ENCODE measurements at regions not wholly inside any gene's neighbourhood (a gene's known extent, or its start where the extent isn't known, plus 50 kb on each side); places are given as distances from the start of the nearest gene placed in this dataset.

DNA sequence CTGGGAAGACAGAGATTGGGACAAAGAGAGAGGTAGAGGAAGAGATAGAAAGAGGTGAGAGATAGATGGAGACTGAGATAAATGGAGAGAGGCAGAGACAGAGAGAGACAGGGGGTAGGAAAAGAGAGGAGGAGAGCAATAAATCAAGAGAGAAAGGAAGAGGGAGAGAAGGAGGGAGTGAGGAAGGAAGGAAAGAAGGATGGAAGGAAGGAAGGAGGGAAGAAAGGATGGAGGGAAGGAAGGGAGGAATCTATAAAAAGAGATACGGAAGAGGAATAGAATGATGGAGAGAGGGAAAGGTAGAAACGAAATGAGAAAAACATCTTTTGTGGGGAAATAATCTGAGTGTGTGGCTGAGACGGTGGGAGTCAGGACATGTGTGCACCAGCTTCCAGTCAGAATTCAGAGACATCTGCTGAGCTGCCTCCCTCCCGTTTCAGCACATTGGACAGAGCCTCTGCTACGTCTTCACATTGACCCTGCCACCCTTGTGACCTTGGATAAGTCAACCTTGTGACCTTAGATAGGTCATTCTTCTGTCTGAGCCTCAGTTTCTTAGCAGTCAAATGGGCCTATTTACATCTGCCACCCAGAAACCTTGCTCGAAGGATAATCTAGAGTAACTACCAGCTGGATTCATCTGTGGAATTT lies 417.8 kb downstream of the MIAT start:
- no peak overlapping the region for H2AFZ ChIP-seq (ENCODE audit: low read length)
- H4K20me1 ChIP-seq (replicated peaks in 1 of 2; ENCODE audit: control insufficient read depth in 1 of 2, insufficient read depth in 2 of 2, low read length in 2 of 2) = no peaks in the 10 kb centered on the region
- FAIRE-seq = no peak
- H2BK15ac ChIP-seq (ENCODE audit: low read length) = no peak overlapping the region
- 70 to 100% methylated on average over 2 to 6 of the region's 6 CpGs for WGBS, 2 experiments (ENCODE audit: extremely low coverage in 1 of 2, insufficient coverage in 1 of 2, insufficient read length in 1 of 2, insufficient replicate concordance in 2 of 2, low coverage in 1 of 2, low lambda C conversion rate in 2 of 2, missing lambda C conversion rate in 1 of 2)
- H3K23ac ChIP-seq (ENCODE audit: insufficient read length) = no peak overlapping the region
- peak in 1 of 2 experiments; percentile 57 for DNase-seq (ENCODE audit: low read depth in 1 of 2, low spot score in 2 of 2)
- no peak overlapping the region for H3K56ac ChIP-seq (replicated peaks; ENCODE audit: insufficient read length, low read depth, low read length)
- no peak overlapping the region for H2AK5ac ChIP-seq (ENCODE audit: low read depth, low read length)
- no peak overlapping the region for H3K14ac ChIP-seq (ENCODE audit: insufficient read length)
- H4K5ac ChIP-seq (ENCODE audit: insufficient read length, low read depth, low read length) = no peak overlapping the region
- no peaks in the 10 kb centered on the region for H3K4me1 ChIP-seq (replicated peaks in 1 of 4; ENCODE audit: control insufficient read depth in 3 of 4, insufficient read depth in 4 of 4, low read length in 3 of 4)
- H3K27me3 ChIP-seq (replicated peaks in 1 of 4; ENCODE audit: control insufficient read depth in 3 of 4, extremely low read depth in 1 of 4, insufficient read depth in 3 of 4, low read length in 3 of 4) = no peaks in the 10 kb centered on the region; a peak in 1 of 7 replicates
- H3K79me2 ChIP-seq (ENCODE audit: control insufficient read depth in 1 of 2, insufficient read depth in 2 of 2, low read length in 2 of 2) = no peaks in the 10 kb centered on the region
- no peak overlapping the region for H3K4ac ChIP-seq (replicated peaks; ENCODE audit: insufficient read length, low read depth, low read length)
- H3K9ac ChIP-seq (replicated peaks in 1 of 4; ENCODE audit: extremely low read depth in 1 of 4, low read depth in 3 of 4, low read length in 3 of 4) = no peak overlapping the region
- H3K18ac ChIP-seq (ENCODE audit: extremely low read depth, low read length) = no peak overlapping the region
- H2BK12ac ChIP-seq (ENCODE audit: low read depth, low read length) = no peak overlapping the region
- H3K79me1 ChIP-seq (ENCODE audit: low read depth, low read length) = no peaks in the 10 kb centered on the region
- H3K9me3 ChIP-seq (ENCODE audit: insufficient read depth in 2 of 2, low read depth in 1 of 2, low read length in 1 of 2) = no peaks in the 10 kb centered on the region
- no peak overlapping the region for H2BK5ac ChIP-seq (ENCODE audit: low read depth, low read length)
- no peak overlapping the region for H4K8ac ChIP-seq (ENCODE audit: extremely low read depth, insufficient read depth, low read length)
- no peaks in the 10 kb centered on the region for H3K36me3 ChIP-seq (ENCODE audit: control insufficient read depth in 2 of 4, insufficient read depth in 4 of 4, low read length in 3 of 4)
- H3K23me2 ChIP-seq (ENCODE audit: low read depth, low read length) = peaks cover 2% of the 10 kb centered on the region; the same call in 1 of the 2 replicates
- CTCF ChIA-PET (ENCODE audit: partially characterized antibody) = interaction anchor here (0.5 kb wide), 1 partner anchor 329 kb away, joined by 3 read pairs; no protein-coding TSS in a partner anchor
- no peak overlapping the region for H4K91ac ChIP-seq (replicated peaks; ENCODE audit: insufficient read length, low read length)
- POLR2A ChIA-PET (ENCODE audit: partially characterized antibody) = no interaction called here
- no peak overlapping the region for H2BK20ac ChIP-seq (ENCODE audit: low read length)
- H2BK120ac ChIP-seq (replicated peaks; ENCODE audit: low read depth, low read length) = no peak overlapping the region
- H3K27ac ChIP-seq (ENCODE audit: low read depth, low read length) = no peak overlapping the region
- H3K4me2 ChIP-seq (ENCODE audit: insufficient read depth in 1 of 2, low read depth in 2 of 2, low read length in 2 of 2) = no peak overlapping the region
- no peak overlapping the region for H3K4me3 ChIP-seq (ENCODE audit: extremely low read depth in 1 of 4, insufficient read depth in 2 of 4, low read depth in 3 of 4, low read length in 4 of 4)
- TF ChIP-seq HDAC2 (IDR thresholded peaks at IDR 0.05; ENCODE audit: borderline replicate concordance in 1 of 2, low read depth in 2 of 2, low read length in 2 of 2) (0 out of 4 replicates have a peak, but pooled peaks of 1 of the 2 experiments have one; percentile 49), HDAC6 (IDR thresholded peaks at IDR 0.05; ENCODE audit: low read depth, low read length) (no peak), ASH2L (IDR thresholded peaks at IDR 0.05; ENCODE audit: low read length) (no peak), BCL11A (IDR thresholded peaks at IDR 0.05; ENCODE audit: low read depth in 2 of 2, low read length in 2 of 2) (no peak), NANOG (IDR thresholded peaks at IDR 0.05; ENCODE audit: insufficient read depth, low read depth, low read length, poor library complexity, severe bottlenecking) (no peak), SP2 (IDR thresholded peaks at IDR 0.05; ENCODE audit: low read length) (no peak), MAFK (IDR thresholded peaks at IDR 0.05; ENCODE audit: low read depth, low read length) (no peak), CHD1 (IDR thresholded peaks at IDR 0.05; ENCODE audit: low read depth, low read length) (no peak), JUN (IDR thresholded peaks at IDR 0.05; ENCODE audit: low read depth, low read length) (no peak), GTF2F1 (IDR thresholded peaks at IDR 0.05; ENCODE audit: borderline replicate concordance, low read depth, low read length) (no peak)
- TF ChIP-seq, protein P1, sequence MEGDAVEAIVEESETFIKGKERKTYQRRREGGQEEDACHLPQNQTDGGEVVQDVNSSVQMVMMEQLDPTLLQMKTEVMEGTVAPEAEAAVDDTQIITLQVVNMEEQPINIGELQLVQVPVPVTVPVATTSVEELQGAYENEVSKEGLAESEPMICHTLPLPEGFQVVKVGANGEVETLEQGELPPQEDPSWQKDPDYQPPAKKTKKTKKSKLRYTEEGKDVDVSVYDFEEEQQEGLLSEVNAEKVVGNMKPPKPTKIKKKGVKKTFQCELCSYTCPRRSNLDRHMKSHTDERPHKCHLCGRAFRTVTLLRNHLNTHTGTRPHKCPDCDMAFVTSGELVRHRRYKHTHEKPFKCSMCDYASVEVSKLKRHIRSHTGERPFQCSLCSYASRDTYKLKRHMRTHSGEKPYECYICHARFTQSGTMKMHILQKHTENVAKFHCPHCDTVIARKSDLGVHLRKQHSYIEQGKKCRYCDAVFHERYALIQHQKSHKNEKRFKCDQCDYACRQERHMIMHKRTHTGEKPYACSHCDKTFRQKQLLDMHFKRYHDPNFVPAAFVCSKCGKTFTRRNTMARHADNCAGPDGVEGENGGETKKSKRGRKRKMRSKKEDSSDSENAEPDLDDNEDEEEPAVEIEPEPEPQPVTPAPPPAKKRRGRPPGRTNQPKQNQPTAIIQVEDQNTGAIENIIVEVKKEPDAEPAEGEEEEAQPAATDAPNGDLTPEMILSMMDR (IDR thresholded peaks at IDR 0.05; ENCODE audit: control extremely low read depth in 1 of 3, insufficient read depth in 1 of 3, low read depth in 1 of 3, low read length in 3 of 3) = no peak

Data from H1 (cell line).